GM10266 (cell line): ENCODE measurements at regions not wholly inside any gene's neighbourhood (a gene's known extent, or its start where the extent isn't known, plus 50 kb on each side); places are given as distances from the start of the nearest gene placed in this dataset.
"Not testable (repeated sequence)": the region's sequence is repeated elsewhere in the genome, so short reads cannot be mapped to it uniquely, and the experiment has no call there.

Source experiments
- DNase-seq: peaks from one replicate; pipeline ENCODE4 v3.0.0; 2012; ENCODE audit errors: extremely low spot score
- CTCF ChIP-seq: IDR thresholded peaks from 2 replicates; pipeline ENCODE4 v1.5.1; 2012; ENCODE audit warnings: mild to moderate bottlenecking, low read depth; ENCODE audit not compliant: control insufficient read depth, insufficient read depth; ENCODE audit errors: missing control alignments

GRCh38 chr3:20391644-20392043, 205.6 kb upstream of the SGO1 start:
- DNase-seq, result no peak
- TF ChIP-seq CTCF, result no peak

GRCh38 chr3:20388971-20389370, 203.0 kb upstream of the SGO1 start:
- DNase-seq, result no peak
- TF ChIP-seq CTCF, result no peak

GRCh38 chr3:20380295-20380694, 194.3 kb upstream of the SGO1 start:
- no peak for TF ChIP-seq CTCF
- DNase-seq, result no peak

GRCh38 chr3:20378315-20378714, 192.3 kb upstream of the SGO1 start:
- TF ChIP-seq CTCF, result no peak
- no peak for DNase-seq

GRCh38 chr3:20376665-20377217, 190.7 kb upstream of the SGO1 start:
- no peak for DNase-seq
- no peak for TF ChIP-seq CTCF

GRCh38 chr3:20375302-20375701, 189.3 kb upstream of the SGO1 start:
- DNase-seq, result no peak

GRCh38 chr3:20370273-20371063, 184.5 kb upstream of the SGO1 start:
- not testable (repeated sequence) for DNase-seq

More at GRCh38 chr3:20375302-20375701, 189.3 kb upstream of the SGO1 start:
- TF ChIP-seq CTCF, result no peak

- TF ChIP-seq CTCF, result no peak
- DNase-seq, result no peak
Observed at GRCh38 chr3:20361000-20361399, 175.0 kb upstream of the SGO1 start.
